Stomach (tissue), 4 donors: ENCODE measurements at regions not wholly inside any gene's neighbourhood (a gene's known extent, or its start where the extent isn't known, plus 50 kb on each side); places are given as distances from the start of the nearest gene placed in this dataset.

Experiments
- CTCF ChIP-seq, 7 experiments: fragments of 450-650 bp in 4 of 7; fragments of 200-600 bp in 3 of 7; sonication (generic) in 3 of 7; IDR thresholded peaks; one replicate each; pipeline ENCODE4 v1.5.1; 2016 to 2019; ENCODE audit warnings: antibody characterized with exemption in 7 of 7, control low read depth in 2 of 7, mild to moderate bottlenecking in 1 of 7
- POLR2A ChIP-seq, 4 donors: fragments of 450-650 bp; IDR thresholded peaks; one replicate each; pipeline ENCODE4 v1.6.1; 2016; ENCODE audit warnings: antibody characterized with exemption in 4 of 4, control low read depth in 2 of 4, mild to moderate bottlenecking in 1 of 4, moderate library complexity in 1 of 4

GRCh38 chr3:73324203-73325155 lies 263.0 kb downstream of the EBLN2 start:
- no peak for TF ChIP-seq POLR2A (IDR thresholded peaks at IDR 0.05)
- no peak for TF ChIP-seq CTCF (IDR thresholded peaks at IDR 0.05)
